Glutamatergic neuron (in vitro differentiated cells): ENCODE measurements at regions not wholly inside any gene's neighbourhood (a gene's known extent, or its start where the extent isn't known, plus 50 kb on each side); places are given as distances from the start of the nearest gene placed in this dataset.

Experiments
- DNase-seq: peaks from one replicate; pipeline ENCODE4 v3.0.0; 2022
- H3K27ac Mint-ChIP-seq: one replicate; pipeline ENCODE4 v1.8.0; 2020; ENCODE audit warnings: mild to moderate bottlenecking, mixed read lengths, inconsistent platforms; ENCODE audit not compliant: unreplicated experiment
- H3K27me3 Mint-ChIP-seq: one replicate; pipeline ENCODE4 v1.8.0; 2020; ENCODE audit warnings: mild to moderate bottlenecking, moderate library complexity, mixed read lengths, inconsistent platforms; ENCODE audit not compliant: unreplicated experiment
- H3K36me3 Mint-ChIP-seq: one replicate; pipeline ENCODE4 v1.8.0; 2020; ENCODE audit warnings: mild to moderate bottlenecking, mixed read lengths, inconsistent platforms; ENCODE audit not compliant: unreplicated experiment
- H3K4me1 Mint-ChIP-seq: one replicate; pipeline ENCODE4 v1.8.0; 2020; ENCODE audit warnings: mild to moderate bottlenecking, low read depth, mixed read lengths, inconsistent platforms; ENCODE audit not compliant: unreplicated experiment
- H3K4me3 Mint-ChIP-seq: one replicate; pipeline ENCODE4 v1.8.0; 2020; ENCODE audit warnings: mild to moderate bottlenecking, mixed read lengths, inconsistent platforms; ENCODE audit not compliant: unreplicated experiment
- H3K9me3 Mint-ChIP-seq: one replicate; pipeline ENCODE4 v1.8.0; 2020; ENCODE audit warnings: mild to moderate bottlenecking, moderate library complexity, mixed read lengths, inconsistent platforms; ENCODE audit not compliant: unreplicated experiment
- CTCF ChIP-seq: fragments of 200-600 bp; sonication (generic); IDR thresholded peaks from one replicate; pipeline ENCODE4 v1.5.0; 2021; ENCODE audit not compliant: partially characterized antibody, unreplicated experiment

GRCh38 chr6:4441981-4442434 is 306.6 kb upstream of the ECI2 start:
- Mint-ChIP-seq H3K9me3 (no peaks in the 10 kb centered on the region), H3K36me3 (peaks cover 6% of the 10 kb centered on the region), H3K27ac (no peak overlapping the region), H3K27me3 (peaks cover 3% of the 10 kb centered on the region), H3K4me3 (no peak overlapping the region), H3K4me1 (no peaks in the 10 kb centered on the region)
- no peak for TF ChIP-seq CTCF
- DNase-seq, result no peak

GRCh38 chr6:4439159-4439558 is 303.8 kb upstream of the ECI2 start:
- no peak for TF ChIP-seq CTCF
- Mint-ChIP-seq H3K4me1 (peaks cover 10% of the 10 kb centered on the region), H3K27ac (no peak overlapping the region), H3K9me3 (no peaks in the 10 kb centered on the region), H3K27me3 (peaks cover 3% of the 10 kb centered on the region), H3K36me3 (peaks cover 11% of the 10 kb centered on the region), H3K4me3 (no peak overlapping the region)
- no peak for DNase-seq

- peaks cover 12% of the 10 kb centered on the region for H3K4me1 Mint-ChIP-seq
- no peak overlapping the region for H3K27ac Mint-ChIP-seq
- DNase-seq, result no peak
- peaks cover 9% of the 10 kb centered on the region for H3K27me3 Mint-ChIP-seq
- peaks cover 15% of the 10 kb centered on the region for H3K36me3 Mint-ChIP-seq
- no peaks in the 10 kb centered on the region for H3K9me3 Mint-ChIP-seq
- no peak overlapping the region for H3K4me3 Mint-ChIP-seq
- TF ChIP-seq CTCF, result no peak
Observed at GRCh38 chr6:4437342-4437741, 302.0 kb upstream of the ECI2 start.

- DNase-seq, result peak; percentile 28
- no peak for TF ChIP-seq CTCF
- no peak overlapping the region for H3K27ac Mint-ChIP-seq
- peaks cover 10% of the 10 kb centered on the region for H3K36me3 Mint-ChIP-seq
- H3K4me3 Mint-ChIP-seq, result no peak overlapping the region
- peaks cover 9% of the 10 kb centered on the region for H3K27me3 Mint-ChIP-seq
- peaks cover 1% of the 10 kb centered on the region for H3K9me3 Mint-ChIP-seq
- H3K4me1 Mint-ChIP-seq, result peaks cover 12% of the 10 kb centered on the region
Observed at GRCh38 chr6:4435981-4436445, 300.6 kb upstream of the ECI2 start.

GRCh38 chr6:4434655-4435054 is 299.3 kb upstream of the ECI2 start:
- H3K9me3 Mint-ChIP-seq, result peaks cover 1% of the 10 kb centered on the region
- H3K27me3 Mint-ChIP-seq, result peaks cover 9% of the 10 kb centered on the region
- no peak overlapping the region for H3K4me3 Mint-ChIP-seq
- no peak for DNase-seq
- peaks cover 12% of the 10 kb centered on the region for H3K4me1 Mint-ChIP-seq
- H3K36me3 Mint-ChIP-seq, result peaks cover 11% of the 10 kb centered on the region
- no peak for TF ChIP-seq CTCF
- H3K27ac Mint-ChIP-seq, result peak overlapping the region; percentile 28
